Left ventricle myocardium superior (tissue), 1 donor: ENCODE measurements at regions not wholly inside any gene's neighbourhood (a gene's known extent, or its start where the extent isn't known, plus 50 kb on each side); places are given as distances from the start of the nearest gene placed in this dataset.

Experiments used
- ATAC-seq: fragments of 200-7000 bp; cut with Tn5 transposase; one replicate; pipeline ENCODE4 v1.9.1; 2020; ENCODE audit warnings: mild to moderate bottlenecking, moderate library complexity
- DNase-seq: peaks from one replicate; pipeline ENCODE4 v3.0.0-alpha.2; 2020
- intact Hi-C: fragments of 100-400 bp; cut with micrococcal nuclease; formaldehyde crosslinking; loops from one replicate; pipeline ENCODE4 v1.11.0; 2022
- donor health status: DM: no; HTN: yes; CAD: no; lungs with severe emphysema.

DNA sequence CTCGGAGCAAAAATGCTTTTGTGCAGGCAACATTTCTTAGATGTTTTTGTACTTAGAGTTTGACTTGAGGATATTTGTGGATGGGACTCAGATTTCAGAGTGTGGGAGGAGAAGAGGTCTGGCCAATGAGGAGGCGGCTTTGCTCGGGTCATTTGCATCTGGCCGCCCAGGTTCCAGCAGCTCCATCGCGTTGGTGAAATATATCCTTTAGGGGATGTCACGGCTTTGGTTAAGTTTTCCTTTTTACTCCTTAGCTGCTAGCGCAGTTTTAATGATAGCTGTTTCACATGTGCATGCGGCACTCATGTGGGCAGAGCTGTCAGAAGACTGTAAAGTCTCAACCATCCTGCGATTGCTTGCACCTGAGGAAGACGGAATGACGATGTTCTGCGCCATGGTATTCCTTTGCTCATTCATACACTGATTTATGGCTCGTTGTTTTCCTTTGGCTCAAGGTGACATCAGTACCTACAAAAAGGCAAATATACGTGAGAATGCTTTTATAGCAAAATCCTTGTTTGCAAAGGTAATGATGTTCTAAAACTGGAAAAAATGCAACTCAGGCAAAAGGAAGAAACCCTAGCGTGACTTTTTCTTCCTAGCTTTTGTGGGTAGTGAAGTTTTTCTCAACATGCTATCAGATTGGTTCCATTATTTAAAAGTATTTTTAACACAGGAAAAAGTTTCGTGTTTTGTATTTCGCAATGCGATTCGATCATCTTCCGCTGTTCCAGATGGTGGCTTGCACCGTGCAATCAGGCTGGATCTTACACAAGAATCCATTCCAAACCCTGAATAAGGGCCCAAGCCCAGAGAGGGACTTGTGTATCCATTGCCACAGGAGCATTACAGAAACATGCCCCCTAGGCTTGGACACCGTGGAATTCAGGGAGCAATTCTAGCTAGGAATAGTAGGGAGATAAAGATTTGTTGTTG is 70.5 kb upstream of the ZNF516 start:
- DNase-seq, result peak; percentile 75
- intact Hi-C loops, result no loop called here
- ATAC-seq, result peak; percentile 97

GRCh38 chr18:76564655-76565237 is 69.7 kb upstream of the ZNF516 start:
- no peak for DNase-seq
- peak; percentile 6 for ATAC-seq
- intact Hi-C loops, result no loop called here

- no peak for ATAC-seq
- intact Hi-C loops, result no loop called here
- no peak for DNase-seq
Measured at GRCh38 chr18:76564117-76564516, 69.1 kb upstream of the ZNF516 start.

GRCh38 chr18:76562286-76563122 is 67.5 kb upstream of the ZNF516 start:
- intact Hi-C loops, result no loop called here
- no peak for ATAC-seq
- DNase-seq, result no peak

GRCh38 chr18:76558881-76559667 is 64.0 kb upstream of the ZNF516 start:
- no peak for DNase-seq
- intact Hi-C loops, result no loop called here
- ATAC-seq, result no peak

DNA sequence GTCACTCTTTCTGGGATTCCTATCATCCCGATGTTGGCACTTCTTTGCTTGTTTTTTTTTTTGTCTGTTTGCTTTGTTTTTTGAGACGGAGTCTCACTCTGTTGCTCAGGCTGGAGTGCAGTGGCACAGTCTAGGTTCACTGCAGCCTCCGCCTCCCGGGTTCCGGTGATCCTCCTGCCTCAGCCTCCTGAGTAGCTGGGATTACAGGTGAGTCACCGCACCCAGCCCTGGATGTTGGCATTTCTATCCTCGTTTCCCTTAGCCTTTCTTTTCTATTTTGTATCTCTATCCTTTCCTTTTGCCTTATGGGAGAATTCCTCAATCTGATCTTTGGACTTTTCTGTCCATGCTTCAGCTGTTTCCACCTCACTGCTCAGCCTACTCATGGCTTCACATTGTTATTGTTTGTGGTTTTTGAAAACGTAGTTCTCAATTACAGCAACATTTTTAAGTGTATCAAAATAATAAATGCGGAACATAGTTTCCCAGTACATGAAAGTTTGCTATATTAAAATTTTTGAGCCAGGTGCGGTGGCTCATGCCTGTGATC is 62.1 kb upstream of the ZNF516 start:
- intact Hi-C loops, result no loop called here
- ATAC-seq (no peak), DNase-seq (no peak)

DNA sequence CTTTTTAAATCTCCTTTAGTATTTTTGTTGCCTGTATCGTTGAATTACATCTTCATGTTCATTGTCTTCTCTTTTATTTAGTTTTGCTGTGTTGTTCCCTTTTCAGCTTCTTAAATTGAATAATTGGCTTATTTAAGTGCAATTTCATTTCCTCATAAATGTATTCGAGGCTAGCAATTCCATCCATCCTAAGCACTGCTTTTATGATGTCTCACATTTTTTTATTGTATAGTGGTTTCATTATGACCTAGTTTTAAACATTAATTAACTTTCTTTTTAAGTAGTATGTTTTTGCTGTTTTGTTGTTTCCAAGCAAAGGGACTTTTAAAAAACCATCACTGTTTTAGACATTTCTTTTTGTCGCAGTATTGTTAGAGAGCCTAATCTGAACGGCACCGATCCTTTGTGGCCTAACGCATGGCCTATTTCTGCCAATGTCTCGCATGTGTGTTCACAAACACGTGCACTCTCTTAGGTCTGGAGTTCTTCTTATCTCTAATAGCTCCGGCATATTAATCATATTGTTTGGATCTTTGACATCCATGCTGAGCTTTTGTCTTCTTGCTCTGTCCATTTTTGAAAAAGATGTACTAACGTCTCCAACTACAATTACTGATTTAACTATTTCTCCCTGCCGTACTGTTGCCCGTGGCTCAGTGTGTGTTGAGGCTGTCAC is 59.6 kb upstream of the ZNF516 start:
- ATAC-seq (no peak), DNase-seq (no peak)
- intact Hi-C loops, result no loop called here

DNA sequence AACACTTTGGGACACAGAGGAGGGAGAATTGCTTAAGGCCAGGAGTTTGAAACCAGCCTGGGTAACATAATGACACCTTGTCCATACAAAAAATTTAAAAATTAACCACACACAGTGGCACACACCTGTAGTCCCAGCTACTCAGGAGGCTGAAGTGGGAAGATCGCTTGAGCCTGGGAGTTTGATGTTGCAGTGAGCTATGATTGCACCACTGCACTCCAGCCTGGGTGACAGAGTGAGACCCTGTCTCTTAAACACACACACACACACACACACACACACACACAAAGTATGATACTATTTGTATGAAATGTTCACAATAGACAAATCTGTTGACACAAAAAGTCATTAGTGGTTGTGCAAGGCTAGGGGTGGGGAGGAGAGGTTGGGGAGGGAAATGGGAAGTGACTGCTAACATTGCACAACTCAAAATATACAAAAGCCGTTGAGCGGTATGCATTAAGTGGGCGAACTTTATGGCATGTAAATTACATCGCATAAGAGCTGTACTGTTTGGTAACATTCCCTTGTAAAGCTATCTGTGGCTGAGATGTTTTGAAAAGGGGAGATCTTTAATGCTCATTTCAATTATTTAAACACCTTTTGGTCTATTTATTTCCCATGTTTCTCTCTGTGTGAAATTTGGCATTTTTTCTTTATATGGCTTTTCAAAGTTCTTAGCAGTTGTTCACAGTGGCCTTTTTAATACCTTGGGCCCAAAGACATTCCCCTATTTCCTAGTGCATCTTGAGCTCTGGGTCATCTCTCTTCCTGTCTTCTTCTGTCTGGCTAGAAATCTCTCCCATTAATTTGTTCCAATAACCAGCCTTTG is 58.9 kb upstream of the ZNF516 start:
- intact Hi-C loops, result no loop called here
- DNase-seq (no peak), ATAC-seq (peak; percentile 48)

DNA sequence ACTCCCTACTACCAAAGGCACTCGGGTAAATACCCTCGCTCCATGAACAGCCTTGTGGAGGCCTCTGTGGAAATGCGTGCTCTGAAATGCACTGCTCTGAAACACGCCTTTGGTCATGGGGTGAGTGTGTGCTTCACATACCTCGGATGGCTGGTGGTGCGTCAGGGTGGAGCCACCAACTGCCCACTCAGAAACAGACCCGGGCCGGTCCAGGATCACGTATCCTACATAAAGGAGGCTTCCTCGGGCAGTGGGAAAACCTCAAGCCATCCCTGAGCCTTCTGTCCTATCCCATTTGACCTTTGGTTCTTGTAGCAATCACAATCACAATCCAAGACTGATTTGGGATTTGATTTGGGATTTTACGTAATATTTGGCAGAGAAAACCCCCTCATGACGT is 53.5 kb upstream of the ZNF516 start:
- intact Hi-C loops, result no loop called here
- DNase-seq (no peak), ATAC-seq (no peak)

GRCh38 chr18:76547296-76547695 is 52.3 kb upstream of the ZNF516 start:
- ATAC-seq (no peak), DNase-seq (no peak)
- intact Hi-C loops, result no loop called here

DNA sequence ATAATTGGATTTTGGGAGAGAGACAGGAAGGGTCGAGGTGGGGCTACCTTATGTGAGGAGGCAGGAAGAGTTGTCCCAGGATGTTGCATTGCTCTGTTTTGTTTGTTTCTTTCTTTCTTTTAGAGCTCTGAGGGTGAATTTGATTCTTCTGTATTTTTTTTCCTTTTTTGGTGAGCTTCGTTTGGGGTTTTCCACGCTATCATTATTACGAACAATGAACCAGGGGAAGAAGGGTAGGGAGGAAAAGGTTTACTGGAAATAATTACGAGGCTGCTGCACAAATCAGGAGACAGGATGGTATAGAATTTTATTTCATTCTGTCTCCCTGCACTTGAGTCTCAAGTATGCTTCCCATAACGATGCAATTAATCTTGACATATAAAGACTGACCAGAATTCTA is 51.4 kb upstream of the ZNF516 start:
- ATAC-seq, result no peak
- no peak for DNase-seq
- intact Hi-C loops, result no loop called here

DNA sequence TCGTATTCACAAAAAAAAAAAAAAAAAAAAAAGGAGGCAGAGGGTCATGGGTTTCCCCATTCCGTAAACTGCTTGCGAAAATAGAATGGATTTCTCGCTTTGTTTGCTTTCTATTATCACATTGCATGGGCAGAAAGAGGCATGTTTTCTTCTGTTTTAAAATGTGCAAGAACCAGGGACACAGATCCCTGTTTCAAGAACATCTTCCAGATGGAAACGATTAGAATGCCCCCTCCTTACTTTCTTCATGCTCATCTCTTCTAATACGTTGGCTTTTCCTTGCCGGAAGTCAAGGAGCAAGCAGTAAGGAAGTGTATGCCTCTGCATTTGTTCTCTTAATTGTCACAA is 51.0 kb upstream of the ZNF516 start:
- no peak for ATAC-seq
- no peak for DNase-seq
- intact Hi-C loops, result no loop called here

DNA sequence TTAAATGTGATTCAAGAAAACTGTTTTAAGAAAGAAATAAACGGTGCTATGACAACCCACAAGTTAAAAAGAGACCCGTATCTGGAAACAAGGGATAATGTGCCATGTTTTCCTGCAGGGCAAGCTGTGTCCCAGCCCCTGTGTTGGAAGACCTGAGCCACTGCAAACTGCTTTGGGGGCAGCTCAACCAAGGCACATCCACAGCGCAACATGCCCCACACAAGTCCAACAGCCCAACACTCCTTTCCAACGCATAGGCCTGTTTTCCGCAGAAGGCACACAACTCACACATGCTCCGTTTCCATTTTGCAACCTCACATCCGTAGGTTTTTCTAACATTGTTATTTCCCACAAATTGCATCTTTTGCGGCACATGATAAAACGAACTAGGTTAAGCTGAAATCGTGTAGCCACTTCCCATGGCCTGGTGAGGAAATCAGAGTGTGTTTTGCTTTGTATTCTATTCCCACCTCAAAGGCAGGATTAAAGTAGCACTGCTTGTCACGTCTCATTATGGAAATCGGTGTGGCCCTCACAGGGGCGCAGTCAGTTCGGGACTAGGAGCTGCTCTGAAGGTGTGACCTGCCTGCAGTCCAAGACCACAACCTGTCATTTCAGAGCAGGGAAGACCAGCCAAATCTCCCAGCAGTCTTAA is 50.5 kb upstream of the ZNF516 start:
- no peak for ATAC-seq
- DNase-seq, result no peak
- intact Hi-C loops, result no loop called here

- intact Hi-C loops, result no loop called here
- DNase-seq (no peak), ATAC-seq (no peak)
Measured at GRCh38 chr18:76544511-76545345, 49.7 kb upstream of the ZNF516 start.
